HG02623 (cell line): ENCODE measurements at regions not wholly inside any gene's neighbourhood (a gene's known extent, or its start where the extent isn't known, plus 50 kb on each side); places are given as distances from the start of the nearest gene placed in this dataset.

Experiments
- ATAC-seq: cut with Tn5 transposase; IDR thresholded peaks from one replicate; pipeline ENCODE4 v1.9.1; 2021; ENCODE audit warnings: moderate library complexity; ENCODE audit not compliant: unreplicated experiment

GRCh38 chr4:43343298-43343697, 450.8 kb downstream of the GRXCR1 start:
- ATAC-seq = no peak

DNA sequence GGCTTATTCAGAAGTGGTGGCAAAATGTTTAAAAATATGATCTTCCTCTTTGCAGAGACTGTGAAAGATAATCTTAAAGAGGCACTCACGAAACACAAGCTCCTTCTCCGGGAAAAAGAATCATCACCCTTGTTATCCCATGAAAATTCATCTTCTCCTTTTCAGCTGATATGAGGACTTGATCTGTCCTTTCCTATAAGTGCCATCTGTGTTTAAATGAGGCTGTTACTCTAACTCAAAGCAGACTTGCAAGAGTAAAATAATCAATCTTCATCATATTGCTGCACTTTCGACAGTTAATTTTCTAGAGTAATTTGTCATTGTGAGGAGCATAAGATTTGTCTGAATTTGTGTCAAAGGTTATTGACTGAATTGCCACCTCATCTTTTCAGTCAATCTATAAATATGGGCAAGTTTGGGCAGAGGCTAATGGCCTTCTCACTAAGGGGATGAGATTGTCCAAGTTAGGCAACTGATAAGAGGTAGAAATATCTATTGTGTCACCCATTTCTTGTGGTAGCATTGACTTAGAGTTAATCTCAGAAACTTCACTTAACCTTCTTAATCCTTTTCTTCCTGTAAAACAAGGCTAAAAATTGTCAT, 452.9 kb downstream of the GRXCR1 start:
- no peak for ATAC-seq

GRCh38 chr4:43348591-43348990, 456.1 kb downstream of the GRXCR1 start:
- no peak for ATAC-seq

- ATAC-seq = no peak
These were observed 459.7 kb downstream of the GRXCR1 start for GRCh38 chr4:43351970-43352806.

DNA sequence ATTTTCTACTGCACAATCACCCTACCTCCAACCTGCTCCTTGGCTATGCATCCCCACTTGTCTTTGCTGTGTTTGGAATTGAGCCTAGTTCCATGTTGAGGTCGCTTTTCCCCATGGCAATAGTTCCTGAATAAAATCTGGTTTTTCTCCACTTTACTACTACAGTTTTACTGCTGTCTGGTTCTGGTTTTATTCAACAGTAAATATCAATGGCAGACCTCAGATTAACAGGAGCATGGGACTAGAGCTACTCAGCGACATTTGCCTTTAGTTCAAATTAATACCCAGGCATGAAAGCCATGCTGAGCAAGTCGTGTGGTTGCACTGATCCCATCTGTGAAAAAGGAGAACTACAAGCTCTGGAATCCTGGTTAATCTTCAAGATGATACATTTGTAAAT, 460.3 kb downstream of the GRXCR1 start:
- ATAC-seq = no peak

DNA sequence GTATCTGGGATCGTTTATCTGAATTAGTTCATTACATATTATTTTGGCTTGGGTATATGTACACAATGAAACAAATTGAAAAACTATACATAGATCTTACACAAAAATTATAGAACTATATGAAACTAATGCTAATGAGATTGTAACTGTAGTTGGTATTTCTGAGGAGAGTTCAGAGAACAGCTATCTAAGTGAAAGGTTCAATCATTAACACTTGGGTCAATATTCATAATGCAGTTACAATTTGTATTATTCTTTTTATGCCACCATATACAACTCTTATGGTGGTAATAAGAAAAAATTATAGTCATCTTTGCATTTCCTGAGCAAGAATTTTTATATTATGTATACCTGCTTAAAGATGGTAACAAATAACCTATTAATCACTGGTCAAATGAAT, 461.0 kb downstream of the GRXCR1 start:
- no peak for ATAC-seq

DNA sequence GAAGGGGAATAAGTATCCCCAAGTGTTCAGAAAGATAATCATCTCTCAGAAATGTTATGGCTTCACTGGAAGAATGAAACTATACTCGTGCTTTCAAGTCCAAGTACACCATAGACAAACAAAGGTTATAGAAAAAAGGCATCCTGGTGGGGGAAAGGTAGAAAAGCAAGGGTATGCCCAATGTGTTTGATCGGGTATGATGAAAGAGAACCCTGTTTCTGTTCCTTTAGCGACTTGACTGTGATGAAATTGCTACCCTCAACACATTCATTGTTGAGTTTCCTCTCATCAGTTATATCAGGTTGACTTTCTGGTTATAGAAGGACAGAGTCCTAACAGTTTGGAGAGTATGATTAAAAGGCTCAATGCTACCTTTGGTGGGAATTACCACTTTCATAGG, 464.3 kb downstream of the GRXCR1 start:
- no peak for ATAC-seq

GRCh38 chr4:43357252-43357974, 464.9 kb downstream of the GRXCR1 start:
- ATAC-seq = no peak

- no peak for ATAC-seq
These were observed 467.8 kb downstream of the GRXCR1 start for GRCh38 chr4:43360296-43360695.

- ATAC-seq = no peak
These were observed 470.5 kb downstream of the GRXCR1 start for GRCh38 chr4:43362875-43363636.

- no peak for ATAC-seq
These were observed 476.6 kb downstream of the GRXCR1 start for GRCh38 chr4:43369036-43369594.

DNA sequence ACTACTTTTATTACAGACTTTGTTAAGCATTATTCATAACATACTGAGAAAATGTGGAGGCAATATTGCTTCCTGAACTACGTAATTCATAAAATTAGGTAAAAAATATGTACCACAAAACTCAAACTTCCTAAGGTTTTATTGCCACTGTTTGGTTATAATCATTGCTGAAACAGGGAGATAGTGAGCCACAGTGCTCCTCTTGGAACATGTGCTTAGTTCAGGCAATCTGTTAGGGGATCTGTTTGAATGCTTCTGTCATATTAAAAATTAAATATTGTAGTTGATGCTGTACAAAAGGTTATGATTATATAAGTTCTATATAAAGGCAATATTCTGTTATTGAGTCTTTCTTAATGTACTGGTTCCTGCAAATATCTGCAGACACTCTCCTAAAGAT, 480.7 kb downstream of the GRXCR1 start:
- no peak for ATAC-seq

GRCh38 chr4:43374216-43374751, 481.8 kb downstream of the GRXCR1 start:
- ATAC-seq = no peak

DNA sequence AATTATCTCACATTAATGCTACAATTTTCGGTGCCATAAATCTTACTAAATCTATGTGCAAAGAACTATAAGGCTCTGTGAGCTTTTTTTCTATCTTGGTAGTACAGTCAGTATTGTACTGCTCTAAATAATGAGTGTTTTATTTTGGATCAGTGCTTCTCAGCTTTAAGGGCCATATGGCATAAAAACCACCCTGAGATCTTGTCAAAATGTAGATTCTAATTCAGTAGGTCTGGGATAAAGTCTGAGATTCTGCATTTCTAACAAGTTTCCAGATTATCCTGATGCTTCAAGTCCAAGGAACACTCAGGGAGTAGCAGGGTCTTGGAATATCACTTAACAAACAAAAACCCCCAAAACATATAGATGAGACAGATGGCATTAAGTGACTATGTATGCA, 486.5 kb downstream of the GRXCR1 start:
- no peak for ATAC-seq

- ATAC-seq = no peak
These were observed 487.6 kb downstream of the GRXCR1 start for GRCh38 chr4:43380093-43380492.

- ATAC-seq = no peak
These were observed 498.6 kb downstream of the GRXCR1 start for GRCh38 chr4:43391069-43391468.

- ATAC-seq = no peak
These were observed 502.5 kb downstream of the GRXCR1 start for GRCh38 chr4:43394976-43395375.

DNA sequence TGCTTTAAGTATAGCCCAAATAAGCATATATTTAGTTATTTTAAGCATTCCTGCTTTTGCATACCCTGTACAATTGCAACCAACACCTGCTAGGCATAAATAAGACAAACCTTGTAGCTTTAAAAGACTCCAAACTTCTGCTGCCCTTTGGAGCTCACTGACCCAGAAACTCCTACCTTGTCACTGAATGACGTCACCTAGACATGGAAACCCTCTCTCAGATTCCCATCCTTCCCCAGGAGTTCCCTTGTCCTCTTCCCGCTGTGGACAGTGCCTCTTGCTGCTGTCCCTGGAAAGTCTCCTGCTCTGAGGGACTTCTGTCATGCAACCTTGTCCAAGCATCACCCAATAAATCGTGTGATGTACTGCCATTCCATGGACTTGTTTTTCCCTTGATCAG, 507.2 kb downstream of the GRXCR1 start:
- ATAC-seq = no peak

DNA sequence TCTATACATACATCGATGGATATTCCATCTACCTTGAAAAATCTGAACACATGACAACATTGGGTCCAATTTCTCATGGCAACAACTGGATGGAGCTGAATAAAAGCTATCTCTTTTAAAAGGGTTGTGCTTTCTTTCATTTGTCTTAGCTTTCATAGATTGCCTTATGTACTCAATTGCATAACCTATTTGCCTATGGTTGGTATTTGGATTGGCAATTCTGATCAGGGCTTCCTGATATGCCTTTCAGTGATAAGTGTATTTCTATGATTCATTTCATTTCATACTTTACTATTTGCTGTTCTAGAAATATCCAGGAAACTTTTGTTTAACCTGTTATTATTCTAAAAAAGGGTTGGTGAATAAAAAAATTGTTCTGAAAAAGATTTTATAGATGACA, 509.9 kb downstream of the GRXCR1 start:
- no peak for ATAC-seq

DNA sequence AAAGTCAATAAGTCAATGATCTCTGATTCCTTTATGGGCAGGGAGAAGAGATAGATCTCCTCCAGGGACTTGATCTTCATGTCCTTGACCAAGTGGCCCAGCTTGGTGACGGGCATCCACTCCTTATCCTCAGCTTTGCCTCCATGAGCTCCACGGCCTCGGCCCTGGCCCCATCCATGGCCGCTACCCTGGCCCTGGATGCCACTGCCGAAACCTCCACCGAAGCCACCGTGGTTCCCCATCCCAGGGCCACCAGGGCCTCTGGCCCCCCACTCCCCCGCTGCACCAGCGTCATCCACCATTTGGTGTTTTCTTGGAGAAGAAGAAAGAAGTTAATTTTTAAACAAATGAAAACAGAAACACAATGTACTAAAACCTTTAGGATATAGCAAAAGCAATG, 518.1 kb downstream of the GRXCR1 start:
- no peak for ATAC-seq

DNA sequence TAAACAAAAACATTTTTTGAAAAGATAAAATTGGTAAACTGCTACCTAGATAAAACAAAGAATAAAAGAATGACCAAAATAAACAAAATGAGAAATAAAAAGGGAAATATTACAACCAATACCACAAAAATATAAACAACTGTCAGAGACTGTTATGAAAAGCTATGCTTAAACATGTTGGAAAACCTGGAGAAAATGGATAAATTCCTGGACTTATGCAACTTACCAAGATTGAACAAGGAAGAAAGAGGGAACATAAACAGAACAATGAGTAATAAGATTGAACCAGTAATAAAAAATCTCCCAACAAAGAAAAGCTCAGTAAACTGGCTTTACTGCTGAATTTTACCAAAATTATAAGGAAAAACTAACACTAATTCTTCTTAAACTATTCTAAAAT, 518.7 kb downstream of the GRXCR1 start:
- no peak for ATAC-seq
